HepG2 (cell line): ENCODE measurements at regions not wholly inside any gene's neighbourhood (a gene's known extent, or its start where the extent isn't known, plus 50 kb on each side); places are given as distances from the start of the nearest gene placed in this dataset.
A peak's percentile ranks its signal among the peaks of the same experiment; 100 is the strongest.

ENCODE experiments used
- FOSL2 ChIP-seq: sonication (generic); formaldehyde crosslinking; IDR thresholded peaks from 2 replicates; pipeline ENCODE4 v1.4.0; 2020; ENCODE audit warnings: missing genetic modification reagents
- FOXK1 ChIP-seq: sonication (generic); formaldehyde crosslinking; IDR thresholded peaks from 2 replicates; pipeline ENCODE4 v1.4.0; 2020; ENCODE audit warnings: low read depth, missing genetic modification reagents, borderline replicate concordance
- FOXK2 ChIP-seq: fragments of 450-650 bp; IDR thresholded peaks from 2 replicates; pipeline ENCODE4 v1.6.1; 2016
- JUNB ChIP-seq: sonication (generic); formaldehyde crosslinking; IDR thresholded peaks from 2 replicates; pipeline ENCODE4 v1.8.0; 2022; ENCODE audit warnings: missing genetic modification reagents, mild to moderate bottlenecking, borderline replicate concordance
- RAD51 ChIP-seq: fragments of 450-650 bp; IDR thresholded peaks from 2 replicates; pipeline ENCODE4 v1.6.1; 2016; ENCODE audit warnings: borderline replicate concordance
- REXO4 ChIP-seq: sonication (generic); formaldehyde crosslinking; IDR thresholded peaks from 2 replicates; pipeline ENCODE4 v1.8.0; 2022; ENCODE audit warnings: missing genetic modification reagents, mild to moderate bottlenecking, borderline replicate concordance
- SMAD9 ChIP-seq: sonication (generic); formaldehyde crosslinking; IDR thresholded peaks from 2 replicates; pipeline ENCODE4 v1.5.1; 2020; ENCODE audit warnings: mild to moderate bottlenecking, missing genetic modification reagents
- SP4 ChIP-seq: sonication (generic); formaldehyde crosslinking; IDR thresholded peaks from 2 replicates; pipeline ENCODE4 v1.8.1; 2023; ENCODE audit warnings: mild to moderate bottlenecking, missing genetic modification reagents
- ZBTB42 ChIP-seq: sonication (generic); formaldehyde crosslinking; IDR thresholded peaks from 2 replicates; pipeline ENCODE4 v1.5.0; 2020; ENCODE audit warnings: mild to moderate bottlenecking, missing genetic modification reagents
- ZBTB43 ChIP-seq: sonication (generic); formaldehyde crosslinking; conservative IDR thresholded peaks from 2 replicates; pipeline ENCODE4 v1.4.0; 2020; ENCODE audit warnings: missing genetic modification reagents
- ZBTB7A ChIP-seq: sonication (generic); formaldehyde crosslinking; IDR thresholded peaks from 2 replicates; pipeline ENCODE4 v1.8.0; 2022; ENCODE audit warnings: mild to moderate bottlenecking, missing genetic modification reagents
- ZNF768 ChIP-seq: sonication (generic); formaldehyde crosslinking; IDR thresholded peaks from 2 replicates; pipeline ENCODE4 v1.4.0; 2020; ENCODE audit warnings: missing genetic modification reagents
- ZNF788 ChIP-seq: sonication (generic); formaldehyde crosslinking; IDR thresholded peaks from 2 replicates; pipeline ENCODE4 v1.5.0; 2020; ENCODE audit warnings: mild to moderate bottlenecking, missing genetic modification reagents, borderline replicate concordance
- ZNF878 ChIP-seq: sonication (generic); formaldehyde crosslinking; IDR thresholded peaks from 2 replicates; pipeline ENCODE4 v1.8.1; 2023; ENCODE audit warnings: mild to moderate bottlenecking, missing genetic modification reagents, moderate library complexity
- TF ChIP-seq, protein P1 (sequence below): IDR thresholded peaks from 2 replicates; pipeline ENCODE4 v1.6.1; 2018; ENCODE audit warnings: missing genetic modification reagents, mild to moderate bottlenecking, missing compliant biosample characterization

DNA sequence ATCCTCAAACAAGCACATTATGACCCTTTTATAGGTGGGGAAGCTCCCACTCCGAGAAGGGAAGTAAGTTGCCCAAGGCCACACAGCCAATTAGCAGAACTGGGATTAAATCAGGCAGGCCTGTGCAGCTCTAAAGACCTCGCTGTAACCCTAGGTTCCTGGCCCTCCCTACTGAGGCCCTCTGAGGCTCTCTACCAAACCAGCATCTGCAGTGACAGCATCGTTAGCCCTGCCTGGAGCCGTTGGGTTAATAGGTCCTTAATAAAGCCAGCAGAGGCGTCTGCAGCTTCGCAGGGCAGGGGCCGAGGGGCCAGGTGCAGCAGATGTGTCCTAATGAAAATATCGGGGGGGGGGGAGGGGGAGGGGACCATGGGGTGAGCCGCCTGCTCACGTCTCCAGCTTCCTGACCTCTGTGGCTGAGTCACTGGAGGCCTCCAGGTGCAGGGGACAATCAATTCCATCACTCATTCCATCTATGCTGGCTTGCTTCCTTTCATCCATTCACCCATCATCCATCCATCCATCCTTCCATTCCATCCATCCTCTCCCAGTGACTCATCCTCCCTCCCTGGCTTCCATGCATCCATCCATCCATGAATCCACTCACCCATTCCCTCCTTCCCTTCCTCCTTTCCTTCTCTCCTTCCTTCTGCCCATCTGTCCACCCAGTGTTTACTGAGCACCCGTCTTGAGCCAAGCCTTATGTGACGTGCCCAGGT is 203.9 kb downstream of the C9orf50 start (continued):
- TF ChIP-seq, protein P1, sequence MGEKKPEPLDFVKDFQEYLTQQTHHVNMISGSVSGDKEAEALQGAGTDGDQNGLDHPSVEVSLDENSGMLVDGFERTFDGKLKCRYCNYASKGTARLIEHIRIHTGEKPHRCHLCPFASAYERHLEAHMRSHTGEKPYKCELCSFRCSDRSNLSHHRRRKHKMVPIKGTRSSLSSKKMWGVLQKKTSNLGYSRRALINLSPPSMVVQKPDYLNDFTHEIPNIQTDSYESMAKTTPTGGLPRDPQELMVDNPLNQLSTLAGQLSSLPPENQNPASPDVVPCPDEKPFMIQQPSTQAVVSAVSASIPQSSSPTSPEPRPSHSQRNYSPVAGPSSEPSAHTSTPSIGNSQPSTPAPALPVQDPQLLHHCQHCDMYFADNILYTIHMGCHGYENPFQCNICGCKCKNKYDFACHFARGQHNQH: no peak
- 0 out of 2 replicates have a peak, but pooled peaks have one; percentile 18 for TF ChIP-seq FOSL2 (CRISPR knock-in tag)
- no peak for TF ChIP-seq SMAD9 (CRISPR knock-in tag)
- TF ChIP-seq ZNF878 (CRISPR knock-in tag): 0 out of 2 replicates have a peak, but pooled peaks have one; percentile 22
- TF ChIP-seq FOXK1 (CRISPR knock-in tag): no peak
- TF ChIP-seq ZBTB42: no peak
- no peak for TF ChIP-seq REXO4
- TF ChIP-seq ZBTB7A (CRISPR knock-in tag): no peak
- peak; percentile 37; the same call in 1 of the 2 replicates for TF ChIP-seq ZNF768 (CRISPR knock-in tag)
- TF ChIP-seq FOXK2: no peak
- TF ChIP-seq JUNB (CRISPR knock-in tag): no peak
- TF ChIP-seq ZNF788 (CRISPR knock-in tag): no peak
- TF ChIP-seq ZBTB43 (CRISPR knock-in tag): no peak
- no peak for TF ChIP-seq RAD51
- 0 out of 2 replicates have a peak, but pooled peaks have one; percentile 25 for TF ChIP-seq SP4 (CRISPR knock-in tag)
